Psoas muscle (tissue), 7 donors: ENCODE measurements at regions not wholly inside any gene's neighbourhood (a gene's known extent, or its start where the extent isn't known, plus 50 kb on each side); places are given as distances from the start of the nearest gene placed in this dataset.

Source experiments
- ATAC-seq, 4 donors: fragments of 200-7000 bp; cut with Tn5 transposase; one replicate each; pipeline ENCODE4 v1.9.1; 2020; ENCODE audit warnings: moderate library complexity in 3 of 4, mild to moderate bottlenecking in 2 of 4
- DNase-seq, 2 donors: peaks; one replicate each; pipeline ENCODE4 v3.0.0-alpha.2; 2020
- H3K27ac ChIP-seq: fragments of 200-600 bp; one replicate; pipeline ENCODE4 v1.8.0; 2022
- H3K27me3 ChIP-seq, 3 donors: fragments of 200-600 bp in 1 of 3; one replicate each; pipeline versions ENCODE4 v1.6.1 to v1.8.0; 2013 to 2022; ENCODE audit warnings: low read length in 2 of 3, mild to moderate bottlenecking in 2 of 3, moderate library complexity in 1 of 3; ENCODE audit not compliant: insufficient read depth in 3 of 3
- H3K36me3 ChIP-seq, 2 donors: fragments of 200-600 bp in 1 of 2; one replicate each; pipeline versions ENCODE4 v1.6.1 to v1.8.0; 2013 to 2022; ENCODE audit warnings: low read depth in 1 of 2, mild to moderate bottlenecking in 1 of 2, moderate library complexity in 1 of 2; ENCODE audit not compliant: insufficient read depth in 1 of 2
- H3K4me1 ChIP-seq: fragments of 200-600 bp; one replicate; pipeline ENCODE4 v1.8.0; 2022
- H3K4me3 ChIP-seq: fragments of 200-600 bp; one replicate; pipeline ENCODE4 v1.8.0; 2022; ENCODE audit warnings: mild to moderate bottlenecking
- H3K9me3 ChIP-seq: fragments of 200-600 bp; one replicate; pipeline ENCODE4 v1.8.0; 2022
- WGBS, 3 donors: extraction: QIAGEN DNeasy Blood & Tissue Kit; methylation state at CpG; one replicate each; pipeline versions ENCODE4 v1.1.6 to v1.1.7; 2013; 5-methylcytosine and 5-hydroxymethylcytosine counted together
- intact Hi-C, 2 donors: fragments of 100-400 bp; cut with DNase I; formaldehyde crosslinking; loops; one replicate each; pipeline versions ENCODE4 v1.11.0 to v1.14.2; 2022
- TF ChIP-seq, protein P1 (sequence below): fragments of 200-600 bp; IDR thresholded peaks from one replicate; pipeline ENCODE4 v1.8.0; 2022; ENCODE audit warnings: antibody characterized with exemption
- donor health status: healthy with polysubstance abuse.
- donor health status: DM: no; HTN: no; CAD: no; lungs with moderate emphysema.
- donor health status: Bipolar disorder and iron deficiency.
- donor health status: healthy.
- donor health status: DM: yes; HTN: yes; CAD: no.
- donor health status: DM: no; HTN: no; CAD: no.
- donor health status: DM: yes; HTN: yes; CAD: no.

DNA sequence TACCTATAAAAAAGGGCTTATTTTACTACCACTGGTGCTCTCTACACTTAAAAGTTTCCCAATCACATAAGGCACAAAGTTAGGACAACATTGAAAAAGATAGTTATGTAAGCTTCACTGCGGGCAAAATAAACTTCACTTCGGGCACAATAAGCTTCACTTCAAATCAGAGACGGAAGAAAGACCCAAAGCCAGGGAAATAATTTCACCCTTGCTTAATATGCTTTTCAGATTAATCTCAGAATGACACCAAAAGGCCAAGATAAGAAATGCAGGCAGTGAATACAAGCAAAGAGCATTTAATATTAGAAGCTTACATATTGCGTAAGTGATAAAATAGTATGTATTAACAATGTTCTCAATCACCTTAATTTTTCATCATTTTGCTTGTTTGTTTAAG lies 444.2 kb downstream of the SETD4 start:
- no peaks in the 10 kb centered on the region for H3K9me3 ChIP-seq
- 19 to 34% (median 20%) methylated on average over 4 of the region's 4 CpGs for WGBS, 3 donors
- H3K27ac ChIP-seq: no peak overlapping the region
- H3K4me3 ChIP-seq: no peak overlapping the region
- no peak for DNase-seq
- H3K36me3 ChIP-seq: no peaks in the 10 kb centered on the region
- H3K27me3 ChIP-seq: no peaks in the 10 kb centered on the region
- TF ChIP-seq, protein P1, sequence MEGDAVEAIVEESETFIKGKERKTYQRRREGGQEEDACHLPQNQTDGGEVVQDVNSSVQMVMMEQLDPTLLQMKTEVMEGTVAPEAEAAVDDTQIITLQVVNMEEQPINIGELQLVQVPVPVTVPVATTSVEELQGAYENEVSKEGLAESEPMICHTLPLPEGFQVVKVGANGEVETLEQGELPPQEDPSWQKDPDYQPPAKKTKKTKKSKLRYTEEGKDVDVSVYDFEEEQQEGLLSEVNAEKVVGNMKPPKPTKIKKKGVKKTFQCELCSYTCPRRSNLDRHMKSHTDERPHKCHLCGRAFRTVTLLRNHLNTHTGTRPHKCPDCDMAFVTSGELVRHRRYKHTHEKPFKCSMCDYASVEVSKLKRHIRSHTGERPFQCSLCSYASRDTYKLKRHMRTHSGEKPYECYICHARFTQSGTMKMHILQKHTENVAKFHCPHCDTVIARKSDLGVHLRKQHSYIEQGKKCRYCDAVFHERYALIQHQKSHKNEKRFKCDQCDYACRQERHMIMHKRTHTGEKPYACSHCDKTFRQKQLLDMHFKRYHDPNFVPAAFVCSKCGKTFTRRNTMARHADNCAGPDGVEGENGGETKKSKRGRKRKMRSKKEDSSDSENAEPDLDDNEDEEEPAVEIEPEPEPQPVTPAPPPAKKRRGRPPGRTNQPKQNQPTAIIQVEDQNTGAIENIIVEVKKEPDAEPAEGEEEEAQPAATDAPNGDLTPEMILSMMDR: peak; percentile 46
- peak in 1 of 4 donors; percentile 35 for ATAC-seq
- intact Hi-C loops: loop anchor here in 1 of 2 donors (10.0 kb wide), 1 partner anchor 871 kb away; no protein-coding TSS in a partner anchor
- no peaks in the 10 kb centered on the region for H3K4me1 ChIP-seq

DNA sequence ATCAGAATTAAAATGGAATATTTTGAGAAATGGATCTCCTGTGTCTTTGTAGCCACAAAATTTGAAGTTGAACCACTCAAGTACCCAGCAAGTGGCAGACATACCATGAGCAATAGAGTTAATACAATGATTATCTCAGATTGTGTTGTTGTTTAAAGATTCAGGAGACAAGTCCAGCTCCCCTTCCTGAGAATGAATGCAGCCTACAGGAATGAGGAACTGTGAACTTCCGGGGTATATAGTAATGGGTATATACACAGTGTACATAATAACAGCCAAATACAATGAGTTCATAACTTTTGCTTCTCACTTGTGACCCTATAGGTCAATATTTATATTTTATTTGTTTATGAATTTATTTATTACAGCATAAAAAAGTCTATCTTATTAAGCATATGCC lies 445.0 kb downstream of the SETD4 start:
- intact Hi-C loops: loop anchor here in 1 of 2 donors (10.0 kb wide), 1 partner anchor 871 kb away; no protein-coding TSS in a partner anchor
- no peak for DNase-seq
- WGBS, 3 donors: 81 to 90% (median 82%) methylated on average over 1 of the region's 1 CpG

DNA sequence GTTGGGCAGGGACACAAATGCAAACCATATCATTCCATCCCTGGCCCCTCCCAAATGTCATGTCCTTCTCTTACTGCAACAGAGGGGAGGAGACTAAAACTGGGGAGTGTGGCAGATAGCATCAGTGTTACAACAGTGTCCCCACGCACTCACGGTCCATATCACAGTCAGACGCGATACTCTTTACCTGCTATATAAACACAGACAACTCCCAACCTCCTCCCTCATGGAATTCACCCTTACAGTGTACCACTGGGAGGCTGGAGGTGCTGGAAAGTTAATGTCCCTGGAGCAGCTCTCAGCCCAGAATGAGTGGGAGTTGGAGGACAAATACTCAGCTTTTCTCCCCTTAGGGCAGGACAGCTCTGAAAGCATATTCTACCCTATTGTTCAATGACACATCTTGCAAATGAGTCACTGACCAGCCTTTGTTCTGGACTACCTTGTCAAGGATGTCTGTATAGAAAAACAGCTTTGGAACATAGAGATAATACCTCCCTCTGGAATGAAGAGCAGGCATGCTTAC lies 445.9 kb downstream of the SETD4 start:
- H3K27ac ChIP-seq: no peak overlapping the region
- no peaks in the 10 kb centered on the region for H3K27me3 ChIP-seq
- no peak for ATAC-seq
- H3K4me3 ChIP-seq: no peak overlapping the region
- intact Hi-C loops: loop anchor here in 1 of 2 donors (5.0 to 10.0 kb wide), 2 partner anchors 722 to 870 kb away; no protein-coding TSS in a partner anchor
- no peaks in the 10 kb centered on the region for H3K4me1 ChIP-seq
- 96 to 97% (median 96%) methylated on average over 4 of the region's 4 CpGs for WGBS, 3 donors
- no peaks in the 10 kb centered on the region for H3K9me3 ChIP-seq
- no peak for DNase-seq
- no peaks in the 10 kb centered on the region for H3K36me3 ChIP-seq
- TF ChIP-seq, protein P1: no peak

More for the DNA sequence above, 445.0 kb downstream of the SETD4 start:
- H3K9me3 ChIP-seq: no peaks in the 10 kb centered on the region
- no peak overlapping the region for H3K27ac ChIP-seq
- H3K27me3 ChIP-seq: no peaks in the 10 kb centered on the region
- H3K4me3 ChIP-seq: no peak overlapping the region
- ATAC-seq: no peak
- TF ChIP-seq, protein P1: no peak
- no peaks in the 10 kb centered on the region for H3K4me1 ChIP-seq
- no peaks in the 10 kb centered on the region for H3K36me3 ChIP-seq

DNA sequence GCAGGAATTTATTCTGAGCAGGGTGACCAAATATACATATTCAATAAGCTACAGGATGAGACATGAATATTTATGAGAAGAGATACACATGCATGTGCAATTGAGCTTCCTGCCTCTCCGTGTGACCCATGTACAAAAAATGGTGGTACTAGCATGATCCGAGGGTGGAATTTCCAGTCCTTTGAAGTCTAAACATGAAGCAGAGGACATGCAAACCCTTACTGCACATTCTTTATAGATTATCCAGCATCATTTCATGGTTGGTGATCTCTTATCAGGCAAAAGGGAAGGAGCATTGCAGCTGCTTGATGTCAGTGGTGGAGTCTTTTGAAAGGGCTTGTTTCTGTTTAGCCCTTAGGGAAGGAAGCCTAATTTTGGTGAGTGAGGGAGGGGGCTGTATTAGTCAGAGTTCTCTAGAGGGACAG lies 448.6 kb downstream of the SETD4 start:
- intact Hi-C loops: loop anchor here in 1 of 2 donors (5.0 to 10.0 kb wide), 2 partner anchors 719 to 867 kb away; no protein-coding TSS in a partner anchor
- no peaks in the 10 kb centered on the region for H3K9me3 ChIP-seq
- TF ChIP-seq, protein P1: no peak
- DNase-seq (no peak), ATAC-seq (no peak)
- H3K36me3 ChIP-seq: no peaks in the 10 kb centered on the region
- no peak overlapping the region for H3K27ac ChIP-seq
- H3K4me1 ChIP-seq: no peaks in the 10 kb centered on the region
- no peaks in the 10 kb centered on the region for H3K27me3 ChIP-seq
- 51 to 80% (median 55%) methylated on average over 2 of the region's 2 CpGs for WGBS, 3 donors
- no peak overlapping the region for H3K4me3 ChIP-seq

DNA sequence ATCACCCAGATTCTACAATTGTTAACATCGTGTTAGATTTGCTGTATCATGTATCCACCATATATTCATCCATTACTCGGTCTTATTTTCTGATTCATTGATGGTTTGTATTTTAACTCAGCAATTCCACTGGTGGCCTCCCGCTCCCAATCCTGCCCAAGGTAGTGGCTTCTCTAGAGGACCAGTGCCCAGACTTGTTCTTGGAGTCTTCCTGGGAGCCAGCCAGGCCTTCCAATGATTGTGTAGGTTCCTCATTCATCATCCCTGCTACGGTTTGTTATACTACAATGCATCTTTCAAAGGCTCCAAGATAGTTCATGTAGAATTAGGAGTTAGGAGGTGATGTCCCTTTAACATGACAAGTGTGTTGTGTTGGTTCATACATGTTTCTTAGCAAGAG lies 451.1 kb downstream of the SETD4 start:
- WGBS, 3 donors: 67 to 89% (median 70%) methylated on average over 4 of the region's 4 CpGs
- ATAC-seq (no peak), DNase-seq (no peak)
- no peaks in the 10 kb centered on the region for H3K36me3 ChIP-seq
- no peaks in the 10 kb centered on the region for H3K9me3 ChIP-seq
- intact Hi-C loops: no loop called here
- TF ChIP-seq, protein P1: no peak
- H3K4me3 ChIP-seq: no peak overlapping the region
- H3K27me3 ChIP-seq: no peaks in the 10 kb centered on the region
- H3K4me1 ChIP-seq: no peaks in the 10 kb centered on the region
- H3K27ac ChIP-seq: no peak overlapping the region
